ENCODE measurements at regions not wholly inside any gene's neighbourhood (a gene's known extent, or its start where the extent isn't known, plus 50 kb on each side); places are given as distances from the start of the nearest gene placed in this dataset.

DNA sequence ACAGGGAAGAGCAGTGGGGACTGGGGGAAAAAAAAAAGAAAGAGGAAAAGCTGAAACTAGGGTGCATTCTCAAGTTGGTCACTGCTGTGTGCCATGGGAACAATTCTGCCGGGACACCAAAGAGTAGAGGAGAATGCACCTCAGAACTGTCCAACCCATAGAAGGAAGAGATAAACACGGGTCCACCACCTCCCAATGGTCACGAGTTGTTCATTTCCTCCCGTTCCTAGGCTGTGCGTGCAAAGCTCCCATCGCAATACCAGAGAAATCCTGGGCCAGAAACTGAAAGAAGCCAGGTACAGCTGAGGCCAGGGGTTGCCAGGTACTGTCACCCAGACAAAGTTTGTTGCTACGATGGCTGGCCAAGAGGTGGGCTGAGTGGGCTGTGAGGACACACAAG lies 236.9 kb upstream of the ANKRD55 start:
- H4K20me1 ChIP-seq (ENCODE audit: insufficient read depth): no peaks in the 10 kb centered on the region
- no peaks in the 10 kb centered on the region for H3K36me3 ChIP-seq (replicated peaks in 1 of 2; ENCODE audit: control insufficient read depth in 1 of 2, insufficient read depth in 2 of 2, low read length in 1 of 2)
- no peaks in the 10 kb centered on the region for H3K27me3 ChIP-seq (ENCODE audit: insufficient read depth)
- no peaks in the 10 kb centered on the region for H3K79me2 ChIP-seq (ENCODE audit: insufficient read depth)
- ChIA-PET CTCF (interaction anchor here (1.0 to 1.2 kb wide), 2 partner anchors 11 to 200 kb away, joined by 3 to 4 read pairs; no protein-coding TSS in a partner anchor), POLR2A (interaction anchor here (1.6 kb wide), 1 partner anchor 10 kb away, joined by 6 read pairs; no protein-coding TSS in a partner anchor)
- H3K4me3 ChIP-seq (ENCODE audit: low read depth in 2 of 2, low read length in 1 of 2): no peak overlapping the region
- no peak overlapping the region for H3K9ac ChIP-seq
- no peaks in the 10 kb centered on the region for H3K9me3 ChIP-seq
- no peak for DNase-seq
- TF ChIP-seq, protein P1, sequence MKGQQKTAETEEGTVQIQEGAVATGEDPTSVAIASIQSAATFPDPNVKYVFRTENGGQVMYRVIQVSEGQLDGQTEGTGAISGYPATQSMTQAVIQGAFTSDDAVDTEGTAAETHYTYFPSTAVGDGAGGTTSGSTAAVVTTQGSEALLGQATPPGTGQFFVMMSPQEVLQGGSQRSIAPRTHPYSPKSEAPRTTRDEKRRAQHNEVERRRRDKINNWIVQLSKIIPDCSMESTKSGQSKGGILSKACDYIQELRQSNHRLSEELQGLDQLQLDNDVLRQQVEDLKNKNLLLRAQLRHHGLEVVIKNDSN (IDR thresholded peaks at IDR 0.05; ENCODE audit: borderline replicate concordance, low read depth): no peak
- TF ChIP-seq TCF12 (IDR thresholded peaks at IDR 0.05) (no peak), FOSL2 (IDR thresholded peaks at IDR 0.05; ENCODE audit: borderline replicate concordance, low read depth) (no peak), YY1 (IDR thresholded peaks at IDR 0.05; ENCODE audit: low read depth) (no peak), RCOR1 (IDR thresholded peaks at IDR 0.05; ENCODE audit: low read length) (no peak), NFIC (IDR thresholded peaks at IDR 0.05; ENCODE audit: borderline replicate concordance) (no peak), JUND (IDR thresholded peaks at IDR 0.05) (no peak), SMC3 (IDR thresholded peaks at IDR 0.05; ENCODE audit: low read depth, low read length) (no peak), TEAD4 (IDR thresholded peaks at IDR 0.05; ENCODE audit: borderline replicate concordance, insufficient read depth) (no peak), RXRA (IDR thresholded peaks at IDR 0.05; ENCODE audit: borderline replicate concordance, low read depth) (no peak), NRF1 (IDR thresholded peaks at IDR 0.05; ENCODE audit: low read depth, low read length) (no peak), TAF1 (IDR thresholded peaks at IDR 0.05; ENCODE audit: borderline replicate concordance, low read depth, low read length) (no peak), EP300 (IDR thresholded peaks at IDR 0.05; ENCODE audit: borderline replicate concordance in 1 of 2, low read depth in 1 of 2, low read length in 1 of 2) (no peak), RAD21 (IDR thresholded peaks at IDR 0.05; ENCODE audit: low read length) (no peak), RFX5 (IDR thresholded peaks at IDR 0.05; ENCODE audit: low read length) (no peak)
- TF ChIP-seq, protein P2, sequence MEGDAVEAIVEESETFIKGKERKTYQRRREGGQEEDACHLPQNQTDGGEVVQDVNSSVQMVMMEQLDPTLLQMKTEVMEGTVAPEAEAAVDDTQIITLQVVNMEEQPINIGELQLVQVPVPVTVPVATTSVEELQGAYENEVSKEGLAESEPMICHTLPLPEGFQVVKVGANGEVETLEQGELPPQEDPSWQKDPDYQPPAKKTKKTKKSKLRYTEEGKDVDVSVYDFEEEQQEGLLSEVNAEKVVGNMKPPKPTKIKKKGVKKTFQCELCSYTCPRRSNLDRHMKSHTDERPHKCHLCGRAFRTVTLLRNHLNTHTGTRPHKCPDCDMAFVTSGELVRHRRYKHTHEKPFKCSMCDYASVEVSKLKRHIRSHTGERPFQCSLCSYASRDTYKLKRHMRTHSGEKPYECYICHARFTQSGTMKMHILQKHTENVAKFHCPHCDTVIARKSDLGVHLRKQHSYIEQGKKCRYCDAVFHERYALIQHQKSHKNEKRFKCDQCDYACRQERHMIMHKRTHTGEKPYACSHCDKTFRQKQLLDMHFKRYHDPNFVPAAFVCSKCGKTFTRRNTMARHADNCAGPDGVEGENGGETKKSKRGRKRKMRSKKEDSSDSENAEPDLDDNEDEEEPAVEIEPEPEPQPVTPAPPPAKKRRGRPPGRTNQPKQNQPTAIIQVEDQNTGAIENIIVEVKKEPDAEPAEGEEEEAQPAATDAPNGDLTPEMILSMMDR (IDR thresholded peaks at IDR 0.05): no peak
- TF ChIP-seq, protein P3, sequence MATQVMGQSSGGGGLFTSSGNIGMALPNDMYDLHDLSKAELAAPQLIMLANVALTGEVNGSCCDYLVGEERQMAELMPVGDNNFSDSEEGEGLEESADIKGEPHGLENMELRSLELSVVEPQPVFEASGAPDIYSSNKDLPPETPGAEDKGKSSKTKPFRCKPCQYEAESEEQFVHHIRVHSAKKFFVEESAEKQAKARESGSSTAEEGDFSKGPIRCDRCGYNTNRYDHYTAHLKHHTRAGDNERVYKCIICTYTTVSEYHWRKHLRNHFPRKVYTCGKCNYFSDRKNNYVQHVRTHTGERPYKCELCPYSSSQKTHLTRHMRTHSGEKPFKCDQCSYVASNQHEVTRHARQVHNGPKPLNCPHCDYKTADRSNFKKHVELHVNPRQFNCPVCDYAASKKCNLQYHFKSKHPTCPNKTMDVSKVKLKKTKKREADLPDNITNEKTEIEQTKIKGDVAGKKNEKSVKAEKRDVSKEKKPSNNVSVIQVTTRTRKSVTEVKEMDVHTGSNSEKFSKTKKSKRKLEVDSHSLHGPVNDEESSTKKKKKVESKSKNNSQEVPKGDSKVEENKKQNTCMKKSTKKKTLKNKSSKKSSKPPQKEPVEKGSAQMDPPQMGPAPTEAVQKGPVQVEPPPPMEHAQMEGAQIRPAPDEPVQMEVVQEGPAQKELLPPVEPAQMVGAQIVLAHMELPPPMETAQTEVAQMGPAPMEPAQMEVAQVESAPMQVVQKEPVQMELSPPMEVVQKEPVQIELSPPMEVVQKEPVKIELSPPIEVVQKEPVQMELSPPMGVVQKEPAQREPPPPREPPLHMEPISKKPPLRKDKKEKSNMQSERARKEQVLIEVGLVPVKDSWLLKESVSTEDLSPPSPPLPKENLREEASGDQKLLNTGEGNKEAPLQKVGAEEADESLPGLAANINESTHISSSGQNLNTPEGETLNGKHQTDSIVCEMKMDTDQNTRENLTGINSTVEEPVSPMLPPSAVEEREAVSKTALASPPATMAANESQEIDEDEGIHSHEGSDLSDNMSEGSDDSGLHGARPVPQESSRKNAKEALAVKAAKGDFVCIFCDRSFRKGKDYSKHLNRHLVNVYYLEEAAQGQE (IDR thresholded peaks at IDR 0.05; ENCODE audit: low read depth, low read length): no peak
- no peaks in the 10 kb centered on the region for H3F3A ChIP-seq (replicated peaks; ENCODE audit: insufficient read depth)
- no peak overlapping the region for H3K4me2 ChIP-seq
- H3K4me1 ChIP-seq (ENCODE audit: control insufficient read depth in 1 of 2, insufficient read depth in 2 of 2, low read depth in 1 of 2, low read length in 1 of 2): peaks cover 0 to 8% of the 10 kb centered on the region in 2 experiments; a peak in 1 of 4 replicates
- WGBS (ENCODE audit: low lambda C conversion rate): 77% methylated on average over 7 of the region's 7 CpGs
- H2AFZ ChIP-seq (ENCODE audit: low read depth): no peak overlapping the region
- no peak overlapping the region for H3K27ac ChIP-seq (ENCODE audit: low read depth in 2 of 2, low read length in 1 of 2)
- H3K9me2 ChIP-seq: no peaks in the 10 kb centered on the region
